ENCODE measurements at regions not wholly inside any gene's neighbourhood (a gene's known extent, or its start where the extent isn't known, plus 50 kb on each side); places are given as distances from the start of the nearest gene placed in this dataset.
"Not testable (repeated sequence)": the region's sequence is repeated elsewhere in the genome, so short reads cannot be mapped to it uniquely, and the experiment has no call there.

DNA sequence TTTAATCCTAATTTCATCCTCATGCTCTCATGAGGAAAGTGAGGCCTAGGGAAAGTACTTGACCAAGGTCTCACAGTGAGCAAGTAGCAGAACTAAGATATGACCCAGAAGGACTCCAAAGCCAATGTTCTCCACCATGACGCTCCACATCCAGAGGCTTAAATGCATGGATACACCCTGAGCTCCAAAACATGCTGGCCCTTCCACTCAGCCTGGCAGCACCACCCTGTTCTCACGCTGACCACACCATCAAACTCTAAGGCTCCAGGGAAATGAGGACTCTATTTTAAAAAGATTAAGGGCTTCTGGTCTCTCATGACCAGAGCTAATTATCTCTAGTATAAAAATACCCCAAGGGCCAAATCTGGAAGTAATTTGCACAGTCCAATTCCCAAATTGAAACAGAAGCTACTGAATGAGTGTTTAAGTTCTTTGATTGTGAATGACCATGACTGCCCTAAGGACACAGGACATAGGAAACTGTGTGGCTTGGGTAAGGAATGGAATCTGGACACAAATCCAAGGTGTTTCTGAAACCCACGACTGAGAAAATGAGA lies 71.1 kb upstream of the ABLIM1 start:
- Histone ChIP-seq H3K4me3 (ENCODE audit: insufficient read depth, low read depth, low read length) (no peak overlapping the region), H3K9me3 (ENCODE audit: control insufficient read depth, low read length) (no peaks in the 10 kb centered on the region), H3K36me3 (ENCODE audit: control insufficient read depth, insufficient read depth, low read length) (no peaks in the 10 kb centered on the region), H3K27ac (ENCODE audit: insufficient read depth, low read depth, low read length, poor library complexity, severe bottlenecking) (no peak overlapping the region), H3K27me3 (ENCODE audit: control insufficient read depth, insufficient read depth, low read length, poor library complexity, severe bottlenecking) (no peaks in the 10 kb centered on the region), H3K4me1 (ENCODE audit: control insufficient read depth, insufficient read depth, low read length) (no peaks in the 10 kb centered on the region)
- 87 to 88% methylated on average over 3 of the region's 3 CpGs for WGBS, 2 experiments

DNA sequence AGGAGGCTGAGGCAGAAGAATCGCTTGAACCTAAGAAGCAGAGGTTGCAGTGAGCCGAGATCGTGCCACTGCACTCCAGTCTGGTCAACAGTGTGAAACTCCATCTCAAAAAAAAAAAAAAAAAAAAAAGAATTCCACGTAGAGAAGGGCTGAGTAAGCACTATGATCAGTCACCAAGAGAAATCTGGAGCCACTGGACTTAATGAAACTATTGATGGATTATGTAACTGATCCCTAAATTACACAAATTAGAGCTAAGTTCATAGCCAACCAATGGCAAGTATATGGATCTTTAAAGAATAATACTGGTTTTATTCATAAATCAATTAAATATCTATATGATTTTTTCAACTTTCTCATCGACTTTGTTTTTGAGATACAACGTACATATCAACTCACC lies 72.2 kb upstream of the ABLIM1 start:
- Histone ChIP-seq H3K4me1 (ENCODE audit: control insufficient read depth, insufficient read depth, low read length) (no peaks in the 10 kb centered on the region), H3K27me3 (ENCODE audit: control insufficient read depth, insufficient read depth, low read length, poor library complexity, severe bottlenecking) (no peaks in the 10 kb centered on the region), H3K27ac (ENCODE audit: insufficient read depth, low read depth, low read length, poor library complexity, severe bottlenecking) (no peak overlapping the region), H3K4me3 (ENCODE audit: insufficient read depth, low read depth, low read length) (no peak overlapping the region), H3K9me3 (ENCODE audit: control insufficient read depth, low read length) (no peaks in the 10 kb centered on the region), H3K36me3 (ENCODE audit: control insufficient read depth, insufficient read depth, low read length) (no peaks in the 10 kb centered on the region)
- WGBS, 2 experiments: 93 to 98% methylated on average over 3 to 6 of the region's 6 CpGs

DNA sequence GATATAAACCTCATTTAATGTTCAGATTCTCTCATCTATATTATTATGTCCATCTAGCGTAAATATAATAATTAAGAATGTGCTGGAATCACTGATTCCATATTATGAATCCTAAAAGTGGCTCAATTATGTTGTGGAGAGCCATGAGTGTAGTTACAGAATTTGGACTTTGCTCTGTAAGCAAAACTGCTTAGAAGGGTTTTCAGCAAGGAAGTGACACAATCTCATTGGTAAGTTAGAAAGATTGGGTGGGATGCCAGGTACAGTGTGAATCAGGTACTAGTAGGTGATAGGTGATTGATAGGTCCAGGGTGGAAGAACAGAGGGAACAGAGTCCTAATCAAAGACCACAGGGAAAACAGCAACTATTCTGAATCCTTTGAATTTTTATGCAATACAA lies 74.9 kb upstream of the ABLIM1 start:
- Histone ChIP-seq H3K9me3 (ENCODE audit: control insufficient read depth, low read length) (no peaks in the 10 kb centered on the region), H3K4me3 (ENCODE audit: insufficient read depth, low read depth, low read length) (no peak overlapping the region), H3K4me1 (ENCODE audit: control insufficient read depth, insufficient read depth, low read length) (no peaks in the 10 kb centered on the region), H3K36me3 (ENCODE audit: control insufficient read depth, insufficient read depth, low read length) (no peaks in the 10 kb centered on the region), H3K27me3 (ENCODE audit: control insufficient read depth, insufficient read depth, low read length, poor library complexity, severe bottlenecking) (no peaks in the 10 kb centered on the region), H3K27ac (ENCODE audit: insufficient read depth, low read depth, low read length, poor library complexity, severe bottlenecking) (no peak overlapping the region)
- 100% methylated on average over 1 of the region's 1 CpG for WGBS, 2 experiments

DNA sequence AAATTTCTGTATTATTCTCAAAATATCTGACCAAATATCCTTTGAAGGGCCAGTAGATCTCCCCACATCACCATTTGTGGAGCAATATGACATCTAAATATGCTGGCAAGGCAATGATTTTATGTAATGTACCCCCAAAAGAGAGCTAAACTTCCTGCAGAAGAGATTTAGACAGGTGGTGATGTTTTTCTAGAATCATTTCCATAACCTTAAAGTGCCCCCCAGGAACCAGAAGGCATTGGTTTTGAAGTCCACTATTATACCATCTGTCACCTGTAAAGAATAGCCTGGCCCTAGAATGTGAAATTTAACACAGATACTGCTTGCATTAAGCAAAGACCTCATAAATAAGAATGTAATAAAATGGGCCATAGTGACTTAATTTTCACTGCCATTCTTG lies 77.9 kb upstream of the ABLIM1 start:
- H3K4me3 ChIP-seq (ENCODE audit: insufficient read depth, low read depth, low read length): no peak overlapping the region
- no peaks in the 10 kb centered on the region for H3K27me3 ChIP-seq (ENCODE audit: control insufficient read depth, insufficient read depth, low read length, poor library complexity, severe bottlenecking)
- H3K36me3 ChIP-seq (ENCODE audit: control insufficient read depth, insufficient read depth, low read length): no peaks in the 10 kb centered on the region
- no peaks in the 10 kb centered on the region for H3K4me1 ChIP-seq (ENCODE audit: control insufficient read depth, insufficient read depth, low read length)
- H3K9me3 ChIP-seq (ENCODE audit: control insufficient read depth, low read length): no peaks in the 10 kb centered on the region
- H3K27ac ChIP-seq (ENCODE audit: insufficient read depth, low read depth, low read length, poor library complexity, severe bottlenecking): no peak overlapping the region

DNA sequence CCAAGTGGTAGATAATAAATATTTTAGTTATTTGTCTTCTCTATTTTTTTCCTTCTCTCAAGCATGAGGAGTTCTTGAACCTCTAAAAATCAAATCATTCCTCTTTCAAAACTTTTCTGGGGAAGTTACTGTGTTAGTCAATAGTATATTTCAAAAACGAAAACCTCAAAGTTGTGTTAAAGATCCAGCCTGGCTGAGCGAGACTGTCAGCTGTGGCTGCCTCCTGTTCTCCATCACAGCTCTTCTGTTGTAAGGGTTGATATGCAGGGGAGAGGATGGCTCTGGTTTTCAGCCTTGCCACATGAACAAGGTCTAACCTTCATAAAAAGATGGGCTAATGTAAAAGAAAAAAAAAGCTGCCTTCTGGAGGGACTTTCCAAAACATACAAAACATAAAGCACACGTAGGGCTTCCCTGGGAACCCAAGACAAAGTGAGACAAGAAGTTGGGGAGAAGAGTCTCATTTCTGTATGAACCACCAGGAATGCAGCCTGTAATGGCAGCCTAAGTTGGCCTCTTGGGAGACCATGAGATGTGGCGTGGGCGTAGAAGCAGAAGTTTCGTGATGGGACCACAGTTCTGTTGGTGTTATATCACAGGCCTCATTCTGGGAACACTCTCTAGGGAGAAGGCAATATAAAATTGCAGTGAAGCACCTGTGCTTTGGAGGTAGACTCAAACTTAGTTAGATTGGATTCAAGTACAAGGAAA lies 77.9 kb upstream of the FHIP2A start:
- Histone ChIP-seq H3K4me3 (ENCODE audit: insufficient read depth, low read depth, low read length) (no peak overlapping the region), H3K36me3 (ENCODE audit: control insufficient read depth, insufficient read depth, low read length) (no peaks in the 10 kb centered on the region), H3K27me3 (ENCODE audit: control insufficient read depth, insufficient read depth, low read length, poor library complexity, severe bottlenecking) (no peaks in the 10 kb centered on the region), H3K9me3 (ENCODE audit: control insufficient read depth, low read length) (no peaks in the 10 kb centered on the region), H3K27ac (ENCODE audit: insufficient read depth, low read depth, low read length, poor library complexity, severe bottlenecking) (no peak overlapping the region), H3K4me1 (ENCODE audit: control insufficient read depth, insufficient read depth, low read length) (no peaks in the 10 kb centered on the region)
- 92 to 95% methylated on average over 6 of the region's 6 CpGs for WGBS, 2 experiments

DNA sequence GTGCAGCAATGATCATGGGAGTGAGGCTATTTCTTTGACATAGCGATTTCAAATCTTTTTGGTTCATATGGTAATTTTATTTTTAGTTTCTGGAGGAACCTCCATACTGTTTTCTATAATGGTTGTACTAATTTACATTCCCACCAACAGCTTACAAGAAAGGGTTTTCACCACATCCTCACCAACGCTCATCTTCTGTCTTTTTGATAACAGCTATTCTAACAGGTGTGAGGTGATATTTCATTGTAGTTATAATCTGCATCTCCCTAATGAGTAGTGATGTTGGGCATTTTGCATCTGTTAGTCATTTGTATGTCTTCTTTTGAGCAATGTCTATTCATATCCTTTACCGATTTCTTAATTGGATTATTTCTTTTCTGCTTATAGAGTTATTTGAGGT lies 75.0 kb upstream of the FHIP2A start:
- Histone ChIP-seq H3K27me3 (ENCODE audit: control insufficient read depth, insufficient read depth, low read length, poor library complexity, severe bottlenecking) (no peaks in the 10 kb centered on the region), H3K9me3 (ENCODE audit: control insufficient read depth, low read length) (no peaks in the 10 kb centered on the region), H3K36me3 (ENCODE audit: control insufficient read depth, insufficient read depth, low read length) (no peaks in the 10 kb centered on the region), H3K4me3 (ENCODE audit: insufficient read depth, low read depth, low read length) (no peak overlapping the region), H3K27ac (ENCODE audit: insufficient read depth, low read depth, low read length, poor library complexity, severe bottlenecking) (no peak overlapping the region), H3K4me1 (ENCODE audit: control insufficient read depth, insufficient read depth, low read length) (no peaks in the 10 kb centered on the region)
- 80 to 100% methylated on average over 1 to 2 of the region's 3 CpGs for WGBS, 2 experiments

DNA sequence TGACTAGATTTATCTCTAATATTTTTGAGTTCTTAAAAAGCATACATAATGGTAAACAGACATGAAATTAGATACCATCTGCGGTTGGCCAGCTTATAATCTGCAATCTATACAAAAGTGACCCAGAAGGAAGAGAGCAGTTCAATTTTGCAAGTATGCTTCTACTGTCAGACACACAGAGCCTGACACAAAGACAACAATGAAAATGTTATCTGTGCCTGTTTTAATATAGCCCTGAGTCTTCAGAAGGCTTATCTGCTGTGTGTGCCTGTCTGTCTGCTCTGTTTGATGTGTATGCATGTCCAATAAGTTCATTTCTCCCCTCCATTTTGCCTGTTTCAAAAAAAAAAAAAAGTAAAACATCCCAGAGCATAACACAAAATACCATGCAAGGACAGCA lies 73.3 kb upstream of the FHIP2A start:
- 90 to 100% methylated on average over 1 of the region's 1 CpG for WGBS, 2 experiments
- H3K27ac ChIP-seq (ENCODE audit: insufficient read depth, low read depth, low read length, poor library complexity, severe bottlenecking): no peak overlapping the region
- H3K4me3 ChIP-seq (ENCODE audit: insufficient read depth, low read depth, low read length): no peak overlapping the region
- no peaks in the 10 kb centered on the region for H3K27me3 ChIP-seq (ENCODE audit: control insufficient read depth, insufficient read depth, low read length, poor library complexity, severe bottlenecking)
- H3K4me1 ChIP-seq (ENCODE audit: control insufficient read depth, insufficient read depth, low read length): no peaks in the 10 kb centered on the region
- H3K36me3 ChIP-seq (ENCODE audit: control insufficient read depth, insufficient read depth, low read length): no peaks in the 10 kb centered on the region
- H3K9me3 ChIP-seq (ENCODE audit: control insufficient read depth, low read length): no peaks in the 10 kb centered on the region

DNA sequence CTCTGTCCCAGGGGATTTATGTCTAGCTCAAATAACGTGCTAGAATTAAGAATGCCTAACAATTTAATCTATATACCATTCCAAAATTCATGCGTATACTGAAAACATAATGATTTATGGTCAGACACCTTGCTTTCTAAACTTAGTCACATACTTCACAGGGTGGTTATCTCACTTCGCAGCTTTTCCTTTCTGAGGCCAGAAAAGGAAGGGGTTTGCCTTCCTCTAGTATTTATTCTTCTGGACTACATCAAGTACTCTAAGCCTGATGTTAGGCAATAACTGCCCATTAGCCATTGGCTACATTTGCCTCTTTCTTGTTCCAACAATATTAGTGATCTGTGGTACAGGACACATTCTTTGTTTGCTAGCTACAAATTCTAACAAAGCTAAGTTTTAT lies 72.6 kb upstream of the FHIP2A start:
- no peaks in the 10 kb centered on the region for H3K27me3 ChIP-seq (ENCODE audit: control insufficient read depth, insufficient read depth, low read length, poor library complexity, severe bottlenecking)
- no peak overlapping the region for H3K4me3 ChIP-seq (ENCODE audit: insufficient read depth, low read depth, low read length)
- H3K36me3 ChIP-seq (ENCODE audit: control insufficient read depth, insufficient read depth, low read length): no peaks in the 10 kb centered on the region
- no peak overlapping the region for H3K27ac ChIP-seq (ENCODE audit: insufficient read depth, low read depth, low read length, poor library complexity, severe bottlenecking)
- 92 to 96% methylated on average over 3 of the region's 3 CpGs for WGBS, 2 experiments
- no peaks in the 10 kb centered on the region for H3K9me3 ChIP-seq (ENCODE audit: control insufficient read depth, low read length)
- no peaks in the 10 kb centered on the region for H3K4me1 ChIP-seq (ENCODE audit: control insufficient read depth, insufficient read depth, low read length)

DNA sequence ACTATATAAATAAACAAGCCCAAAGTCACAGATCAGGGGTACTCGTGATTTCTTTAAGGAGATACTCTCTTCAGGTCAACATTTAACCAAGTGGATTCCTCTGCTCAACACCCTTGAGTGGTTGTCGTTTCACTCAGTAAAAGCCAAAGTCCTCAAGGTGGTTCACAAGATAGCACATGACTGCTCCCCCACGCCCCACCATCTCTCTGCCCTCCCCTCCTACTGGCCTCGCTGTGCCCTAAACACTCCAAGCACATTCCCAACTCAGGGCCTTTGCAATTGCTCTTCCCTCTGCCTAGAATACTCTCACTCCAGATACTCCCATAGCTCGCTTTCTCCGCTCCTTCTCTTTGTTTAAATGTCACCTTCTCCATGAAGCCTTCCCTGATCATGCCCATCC lies 72.1 kb upstream of the FHIP2A start:
- H3K27ac ChIP-seq (ENCODE audit: insufficient read depth, low read depth, low read length, poor library complexity, severe bottlenecking): no peak overlapping the region
- no peaks in the 10 kb centered on the region for H3K4me1 ChIP-seq (ENCODE audit: control insufficient read depth, insufficient read depth, low read length)
- H3K4me3 ChIP-seq (ENCODE audit: insufficient read depth, low read depth, low read length): no peak overlapping the region
- no peaks in the 10 kb centered on the region for H3K36me3 ChIP-seq (ENCODE audit: control insufficient read depth, insufficient read depth, low read length)
- no peaks in the 10 kb centered on the region for H3K9me3 ChIP-seq (ENCODE audit: control insufficient read depth, low read length)
- WGBS, 2 experiments: 87 to 90% methylated on average over 6 of the region's 6 CpGs
- no peaks in the 10 kb centered on the region for H3K27me3 ChIP-seq (ENCODE audit: control insufficient read depth, insufficient read depth, low read length, poor library complexity, severe bottlenecking)

DNA sequence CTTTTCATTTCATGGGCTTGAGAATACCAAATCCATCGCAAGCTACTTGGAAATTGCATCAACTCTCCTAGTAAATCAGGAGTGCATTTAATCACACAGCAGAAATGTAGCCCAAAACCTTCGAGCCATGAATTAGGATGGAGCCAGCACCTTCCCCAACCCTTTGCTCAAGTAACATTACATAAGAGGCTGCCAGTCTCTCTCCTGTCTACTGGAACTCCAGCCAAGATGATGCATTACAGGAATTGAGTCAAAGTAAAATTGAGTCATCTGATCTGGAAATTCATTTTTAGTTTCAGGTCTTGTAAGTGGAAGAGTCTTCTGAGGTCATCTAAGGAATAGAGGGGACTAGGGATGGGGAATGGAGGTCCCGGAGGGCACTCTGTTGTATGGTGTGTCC lies 69.7 kb upstream of the FHIP2A start:
- WGBS, 2 experiments: 92 to 98% methylated on average over 3 of the region's 3 CpGs
- no peaks in the 10 kb centered on the region for H3K4me1 ChIP-seq (ENCODE audit: control insufficient read depth, insufficient read depth, low read length)
- no peak overlapping the region for H3K4me3 ChIP-seq (ENCODE audit: insufficient read depth, low read depth, low read length)
- H3K27ac ChIP-seq (ENCODE audit: insufficient read depth, low read depth, low read length, poor library complexity, severe bottlenecking): no peak overlapping the region
- no peaks in the 10 kb centered on the region for H3K9me3 ChIP-seq (ENCODE audit: control insufficient read depth, low read length)
- H3K27me3 ChIP-seq (ENCODE audit: control insufficient read depth, insufficient read depth, low read length, poor library complexity, severe bottlenecking): no peaks in the 10 kb centered on the region
- no peaks in the 10 kb centered on the region for H3K36me3 ChIP-seq (ENCODE audit: control insufficient read depth, insufficient read depth, low read length)

DNA sequence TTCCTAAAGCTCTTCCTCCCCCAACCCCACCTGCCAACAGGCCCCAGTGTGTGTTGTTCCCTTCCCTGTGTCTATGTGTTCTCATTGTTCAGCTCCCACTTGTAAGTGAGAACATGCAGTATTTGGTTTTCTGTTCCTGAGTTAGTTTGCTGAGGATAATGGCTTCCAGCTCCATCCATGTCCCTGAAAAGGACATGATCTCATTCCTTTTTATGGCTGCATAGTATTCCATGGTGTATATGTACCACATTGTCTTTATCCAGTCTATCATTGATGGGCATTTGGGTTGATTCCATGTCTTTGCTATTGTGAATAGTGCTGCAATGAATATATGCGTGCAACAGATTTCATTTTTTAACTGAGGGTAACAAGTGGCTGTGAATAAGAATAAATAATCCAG lies 69.0 kb upstream of the FHIP2A start:
- 90 to 100% methylated on average over 1 of the region's 1 CpG for WGBS, 2 experiments
- H3K27ac ChIP-seq (ENCODE audit: insufficient read depth, low read depth, low read length, poor library complexity, severe bottlenecking); H3K4me1 ChIP-seq (ENCODE audit: control insufficient read depth, insufficient read depth, low read length); H3K36me3 ChIP-seq (ENCODE audit: control insufficient read depth, insufficient read depth, low read length); H3K27me3 ChIP-seq (ENCODE audit: control insufficient read depth, insufficient read depth, low read length, poor library complexity, severe bottlenecking); H3K9me3 ChIP-seq (ENCODE audit: control insufficient read depth, low read length); H3K4me3 ChIP-seq (ENCODE audit: insufficient read depth, low read depth, low read length): not testable (repeated sequence)
